Stromal cell of bone marrow (primary cell): ENCODE measurements at regions not wholly inside any gene's neighbourhood (a gene's known extent, or its start where the extent isn't known, plus 50 kb on each side); places are given as distances from the start of the nearest gene placed in this dataset.

Experiments
- DNase-seq: peaks from one replicate; pipeline ENCODE4 v3.0.0-alpha.2; 2012; ENCODE audit warnings: low read depth

GRCh38 chr2:129580001-129580400 is 399.5 kb upstream of the RAB6C start:
- DNase-seq: no peak

GRCh38 chr2:129585760-129586159 is 393.7 kb upstream of the RAB6C start:
- no peak for DNase-seq

- DNase-seq: no peak
These were observed 391.9 kb upstream of the RAB6C start for GRCh38 chr2:129587426-129588064.

- DNase-seq: no peak
These were observed 374.9 kb upstream of the RAB6C start for GRCh38 chr2:129604560-129604959.

- DNase-seq: no peak
These were observed 373.8 kb upstream of the RAB6C start for GRCh38 chr2:129605646-129606045.

- DNase-seq: no peak
These were observed 372.8 kb upstream of the RAB6C start for GRCh38 chr2:129606496-129607270.

- DNase-seq: no peak
These were observed 370.2 kb upstream of the RAB6C start for GRCh38 chr2:129609224-129609623.

GRCh38 chr2:129610766-129611165 is 368.7 kb upstream of the RAB6C start:
- DNase-seq: no peak

GRCh38 chr2:129611471-129611870 is 368.0 kb upstream of the RAB6C start:
- no peak for DNase-seq

- no peak for DNase-seq
These were observed 360.0 kb upstream of the RAB6C start for GRCh38 chr2:129619471-129619870.

- DNase-seq: no peak
These were observed 359.1 kb upstream of the RAB6C start for GRCh38 chr2:129620411-129620810.

- DNase-seq: no peak
These were observed 355.7 kb upstream of the RAB6C start for GRCh38 chr2:129623783-129624182.

- no peak for DNase-seq
These were observed 352.0 kb upstream of the RAB6C start for GRCh38 chr2:129627437-129627836.

- DNase-seq: no peak
These were observed 342.8 kb upstream of the RAB6C start for GRCh38 chr2:129636692-129637091.

- DNase-seq: no peak
These were observed 338.1 kb upstream of the RAB6C start for GRCh38 chr2:129641371-129641770.

- DNase-seq: no peak
These were observed 336.9 kb upstream of the RAB6C start for GRCh38 chr2:129642526-129643043.

GRCh38 chr2:129645335-129645734 is 334.1 kb upstream of the RAB6C start:
- no peak for DNase-seq

GRCh38 chr2:129646107-129646506 is 333.4 kb upstream of the RAB6C start:
- DNase-seq: no peak

- DNase-seq: no peak
These were observed 326.2 kb upstream of the RAB6C start for GRCh38 chr2:129653246-129653645.

- no peak for DNase-seq
These were observed 325.1 kb upstream of the RAB6C start for GRCh38 chr2:129654331-129654730.

GRCh38 chr2:129656081-129656598 is 323.3 kb upstream of the RAB6C start:
- no peak for DNase-seq

- no peak for DNase-seq
These were observed 321.0 kb upstream of the RAB6C start for GRCh38 chr2:129658430-129658829.

GRCh38 chr2:129661935-129662334 is 317.5 kb upstream of the RAB6C start:
- DNase-seq: no peak
